Body of pancreas (tissue), 4 donors: ENCODE measurements at regions not wholly inside any gene's neighbourhood (a gene's known extent, or its start where the extent isn't known, plus 50 kb on each side); places are given as distances from the start of the nearest gene placed in this dataset.

Experiments
- CTCF ChIP-seq, 7 experiments: fragments of 450-650 bp in 4 of 7; fragments of 200-600 bp in 3 of 7; sonication (generic) in 3 of 7; IDR thresholded peaks; one replicate each; pipeline ENCODE4 v1.5.1; 2016 to 2019; ENCODE audit warnings: antibody characterized with exemption in 7 of 7
- POLR2A ChIP-seq, 3 donors: fragments of 450-650 bp; IDR thresholded peaks; one replicate each; pipeline ENCODE4 v1.6.1; 2016; ENCODE audit warnings: antibody characterized with exemption in 3 of 3, mild to moderate bottlenecking in 2 of 3

DNA sequence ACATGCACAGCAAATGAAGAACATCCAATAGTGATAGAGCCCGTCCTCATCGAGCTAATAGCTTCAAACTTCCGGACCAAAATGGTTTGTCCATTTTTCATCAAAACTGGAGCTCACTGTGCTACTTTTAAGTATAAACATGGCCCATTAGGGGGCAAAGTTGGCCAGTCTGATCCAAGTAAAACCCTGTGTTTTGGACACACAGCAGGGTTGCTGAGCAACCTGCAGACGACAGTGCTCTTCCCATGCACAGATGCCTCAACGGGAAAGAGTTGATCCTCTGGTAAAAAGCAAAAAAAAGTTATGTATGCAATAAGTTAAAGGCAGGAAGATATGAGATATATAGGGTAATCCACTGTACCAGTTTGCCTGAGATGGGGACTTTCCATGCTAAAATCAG, 244.0 kb upstream of the THBS1 start:
- no peak for TF ChIP-seq CTCF (IDR thresholded peaks at IDR 0.05)
- TF ChIP-seq POLR2A (IDR thresholded peaks at IDR 0.05): no peak
